HUDEP-2 (cell line): ENCODE measurements at regions not wholly inside any gene's neighbourhood (a gene's known extent, or its start where the extent isn't known, plus 50 kb on each side); places are given as distances from the start of the nearest gene placed in this dataset.
"Not testable (repeated sequence)": the region's sequence is repeated elsewhere in the genome, so short reads cannot be mapped to it uniquely, and the experiment has no call there.

ENCODE experiments used
- DNase-seq, 76 experiments: peaks; one replicate each; lab custom pipeline; 2025; ENCODE audit not compliant: unreplicated experiment in 76 of 76; lab: John Stamatoyannopoulos, UW

DNA sequence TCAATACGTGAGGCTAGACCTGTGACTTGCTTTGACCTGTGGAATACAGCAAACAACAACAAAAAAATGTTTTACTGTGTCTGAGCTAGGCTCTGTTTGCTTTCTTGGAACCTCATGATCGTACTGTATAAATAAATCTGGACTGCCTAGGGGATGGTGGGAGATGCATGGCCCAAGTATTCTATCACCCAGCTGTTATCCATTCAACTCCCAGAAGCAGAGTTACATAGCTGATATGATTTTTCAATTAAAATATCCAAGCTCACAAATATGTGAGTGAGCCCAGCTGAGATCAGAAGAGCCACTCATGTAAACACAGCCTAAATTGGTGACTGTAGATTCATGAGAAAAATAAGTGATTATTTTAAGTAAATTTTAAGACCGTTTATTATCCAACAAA is 154.1 kb upstream of the THUMPD2 start:
- DNase-seq = no peak

DNA sequence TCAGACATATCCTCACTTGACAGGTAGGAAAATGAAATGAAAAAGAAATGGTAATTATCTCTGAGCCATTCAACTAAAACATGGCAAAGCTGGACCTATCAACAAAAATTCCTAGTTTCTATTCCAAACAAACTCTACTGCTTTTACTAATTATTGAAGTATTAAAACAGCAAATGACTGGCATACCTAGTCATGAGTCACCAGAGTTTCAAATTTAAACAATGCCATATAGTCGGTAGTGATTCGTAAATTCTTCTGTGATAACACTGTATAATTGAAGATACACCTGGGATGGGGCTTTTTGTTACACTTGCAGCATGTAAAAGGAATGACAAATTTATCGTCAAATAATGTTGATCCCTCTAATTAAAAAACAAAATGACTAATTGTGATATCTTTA is 153.1 kb upstream of the THUMPD2 start:
- DNase-seq = no peak

DNA sequence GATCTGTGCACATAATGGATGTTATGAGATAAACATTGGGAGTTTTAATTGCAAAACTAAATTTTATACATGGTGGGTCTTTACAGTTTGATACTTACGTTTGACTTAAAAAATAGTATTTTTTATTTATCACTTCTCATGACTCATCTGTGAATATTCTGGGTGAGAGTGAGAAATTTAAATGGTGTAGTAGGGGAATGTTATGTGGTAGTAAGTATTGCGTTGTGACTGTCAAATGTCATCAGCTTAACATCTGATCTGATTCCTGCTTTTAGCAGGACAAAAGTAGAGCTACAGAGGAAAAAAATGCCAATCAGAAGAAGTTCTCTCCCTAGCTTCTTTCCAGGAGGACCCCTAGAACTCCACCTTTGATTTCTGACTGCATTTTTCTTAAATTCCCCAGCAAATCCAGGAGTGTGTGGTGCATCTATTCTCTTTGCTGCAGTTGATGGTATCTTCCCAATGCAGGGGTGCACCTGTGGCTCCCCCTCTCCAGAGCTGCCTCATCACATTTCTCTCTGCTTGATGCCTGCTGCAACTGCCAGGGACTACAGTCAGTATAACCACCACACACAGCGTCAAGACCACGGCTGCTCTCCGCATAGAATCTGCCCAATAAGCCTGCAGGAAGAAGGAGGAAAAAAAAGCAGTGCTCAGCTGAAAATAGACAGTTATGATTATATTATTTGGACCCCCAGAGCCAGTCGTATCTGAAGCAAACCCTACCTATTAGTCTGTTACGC is 151.3 kb upstream of the THUMPD2 start:
- no peak for DNase-seq

DNA sequence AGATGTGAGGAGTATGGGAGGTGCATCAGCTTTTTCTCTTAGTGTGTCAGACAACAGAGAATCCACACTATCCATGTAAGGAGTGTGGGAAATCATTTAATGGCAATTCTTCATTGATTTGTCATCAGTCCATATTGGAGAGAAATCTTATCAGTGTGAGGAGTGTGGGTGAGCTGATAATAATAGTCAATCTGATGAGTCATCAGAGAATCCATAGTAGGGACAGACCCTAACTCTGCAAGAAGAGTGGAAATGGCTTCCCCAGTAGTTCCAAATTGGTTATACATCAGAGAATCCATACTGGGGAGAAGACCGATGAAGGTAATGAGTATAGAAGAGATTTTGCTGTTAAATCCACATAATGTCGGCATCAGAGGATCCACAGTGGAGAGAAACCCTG is 150.5 kb upstream of the THUMPD2 start:
- DNase-seq = no peak

DNA sequence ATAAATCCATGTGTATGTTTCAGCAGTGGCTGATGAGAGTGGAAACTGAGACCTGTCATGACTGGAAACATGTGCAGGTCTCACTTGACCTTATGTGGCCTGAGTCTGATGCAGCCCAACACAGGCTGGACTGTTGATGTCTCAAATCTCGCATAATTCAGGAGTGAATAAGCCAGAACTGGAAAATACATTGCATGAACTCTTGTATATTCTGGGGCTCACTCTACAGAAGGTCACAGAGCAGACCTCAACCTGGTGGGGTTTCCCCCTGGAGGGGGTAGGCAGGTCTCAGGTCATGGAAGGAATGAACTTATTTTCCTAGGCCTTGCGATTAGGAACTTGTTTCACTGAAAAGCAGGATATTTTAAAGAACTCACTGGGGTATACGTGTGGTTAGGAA is 146.3 kb upstream of the THUMPD2 start:
- no peak for DNase-seq

DNA sequence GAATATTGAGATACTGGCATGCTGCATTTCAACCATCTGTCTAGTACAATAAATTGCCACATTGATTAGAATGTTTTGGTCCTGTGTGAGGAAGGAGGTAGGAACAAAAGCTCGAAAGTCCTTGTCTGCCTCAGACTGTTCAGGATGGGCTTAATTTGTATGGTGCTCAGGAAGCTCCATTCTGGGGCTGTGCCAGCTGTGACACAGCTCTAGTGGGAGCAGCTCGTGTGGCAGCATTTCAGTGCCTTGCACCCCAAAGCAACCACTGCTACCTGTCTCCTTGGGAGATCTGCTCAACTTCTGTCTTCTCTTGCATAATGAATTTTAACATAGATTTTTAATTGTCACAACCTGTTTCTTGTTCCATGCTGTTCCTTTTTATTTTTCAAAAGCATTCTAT is 144.4 kb upstream of the THUMPD2 start:
- DNase-seq = no peak

DNA sequence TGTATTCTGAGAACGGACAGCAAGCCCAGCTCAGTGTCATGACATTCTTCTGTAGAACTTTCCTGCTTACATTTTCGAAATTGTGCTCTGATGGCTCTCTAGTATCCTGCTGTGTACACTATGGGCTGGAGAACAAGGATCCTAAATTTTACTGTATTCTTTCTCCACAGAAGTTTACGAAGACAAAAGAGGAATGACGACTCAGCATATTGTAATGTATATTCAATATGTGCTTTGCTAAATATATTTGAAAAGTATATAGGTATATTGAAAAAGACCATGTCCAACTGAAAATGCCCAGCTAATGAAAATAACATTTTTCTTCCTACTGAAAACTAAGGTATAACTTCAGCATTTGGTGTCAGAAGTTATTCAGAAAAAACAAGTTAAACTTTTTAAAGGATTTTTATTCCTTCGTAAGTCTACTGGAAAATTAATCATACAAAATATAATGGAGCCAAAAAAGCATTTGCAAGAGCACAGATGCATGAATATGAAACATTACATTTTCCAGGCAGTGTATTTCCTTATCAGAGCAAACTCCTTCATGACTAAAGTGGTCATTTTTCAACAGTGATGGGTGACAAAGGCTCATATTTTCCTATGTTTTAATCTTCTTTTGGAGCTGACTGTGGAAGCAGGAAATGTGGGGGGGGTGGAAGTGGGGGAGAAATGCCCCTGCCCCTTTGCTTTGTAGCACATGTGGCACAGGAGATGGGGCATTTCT is 143.8 kb upstream of the THUMPD2 start:
- no peak for DNase-seq

DNA sequence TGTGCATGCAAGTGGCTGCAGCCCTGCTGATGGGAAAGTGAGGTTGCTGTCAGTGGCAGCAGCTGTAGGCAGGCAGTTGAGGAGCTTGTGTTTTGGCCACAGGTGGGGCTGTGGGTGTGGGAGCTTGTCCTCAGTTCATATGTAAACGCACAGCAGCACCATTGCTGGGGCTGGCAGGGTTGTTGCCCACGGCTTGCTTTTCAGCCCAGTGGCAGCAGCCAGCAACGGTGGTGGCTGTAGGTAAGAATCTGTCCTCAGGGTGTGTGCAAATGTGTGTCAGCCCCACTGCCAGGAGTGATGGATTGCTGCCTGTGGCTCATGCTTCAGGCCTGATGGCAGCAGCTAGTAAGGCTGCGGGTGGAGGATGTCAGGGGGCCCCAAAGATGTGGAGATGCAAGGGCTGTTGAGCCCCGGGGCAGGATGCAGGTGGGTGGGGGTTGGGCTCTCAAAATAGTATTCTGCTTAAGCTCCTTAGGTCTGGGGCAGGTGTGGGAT is 141.3 kb upstream of the THUMPD2 start:
- no peak for DNase-seq

DNA sequence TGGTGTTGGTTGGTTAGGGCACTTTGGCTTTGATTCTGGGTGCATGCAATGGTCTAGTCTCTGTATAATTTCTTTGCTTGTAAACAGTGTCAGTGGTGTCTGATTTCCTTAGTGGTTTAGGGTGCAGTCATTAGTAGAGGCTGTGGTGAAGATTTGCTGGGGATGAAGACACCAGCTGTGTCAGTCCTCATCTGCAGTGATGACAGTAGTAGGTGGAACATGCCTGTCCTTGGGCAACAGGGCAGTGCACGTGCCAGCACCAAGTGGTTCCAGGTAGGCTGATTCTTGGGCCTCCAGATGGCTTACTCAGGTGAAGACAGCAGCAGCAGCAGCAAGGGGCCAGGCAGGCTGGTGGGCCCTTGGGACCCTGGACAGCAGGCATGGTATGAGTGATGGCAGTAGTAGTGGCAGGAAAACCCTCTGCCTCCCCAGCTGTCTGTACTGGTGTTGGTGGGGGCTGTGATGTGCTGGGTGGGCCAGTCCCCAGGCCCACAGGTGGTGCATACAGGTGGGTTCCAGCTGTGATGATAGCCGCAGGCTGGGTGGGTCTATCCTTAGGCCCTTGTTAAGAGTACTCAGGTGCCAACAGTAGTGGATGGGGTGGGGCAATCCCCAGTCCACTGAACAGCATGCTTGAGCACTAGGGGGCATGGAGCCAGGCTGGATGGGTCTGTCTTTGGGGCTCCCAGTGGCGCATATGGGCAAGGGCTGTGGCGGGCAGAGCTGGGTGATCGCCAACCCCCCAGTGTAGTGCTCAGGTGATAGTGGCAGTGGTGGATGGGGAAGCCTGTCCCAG is 140.7 kb upstream of the THUMPD2 start:
- DNase-seq = no peak

DNA sequence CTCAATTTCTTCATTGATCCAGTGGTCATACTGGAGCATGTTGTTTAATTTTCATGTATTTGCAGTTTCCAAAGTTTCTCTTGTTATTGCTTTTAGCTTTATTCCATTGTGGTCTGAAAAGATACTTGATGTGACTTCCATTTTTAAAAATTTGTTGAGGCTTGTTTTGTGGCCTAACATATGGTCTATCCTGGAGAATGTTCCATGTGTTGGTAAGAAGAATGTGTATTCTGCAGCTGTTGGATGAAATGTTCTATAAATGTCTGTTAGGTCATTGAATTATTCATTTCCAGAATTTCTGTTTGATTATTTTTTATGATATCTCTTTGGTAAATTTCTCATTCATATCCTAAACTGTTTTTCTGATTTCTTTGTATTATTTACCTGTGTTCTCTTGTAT is 139.8 kb upstream of the THUMPD2 start:
- no peak for DNase-seq

DNA sequence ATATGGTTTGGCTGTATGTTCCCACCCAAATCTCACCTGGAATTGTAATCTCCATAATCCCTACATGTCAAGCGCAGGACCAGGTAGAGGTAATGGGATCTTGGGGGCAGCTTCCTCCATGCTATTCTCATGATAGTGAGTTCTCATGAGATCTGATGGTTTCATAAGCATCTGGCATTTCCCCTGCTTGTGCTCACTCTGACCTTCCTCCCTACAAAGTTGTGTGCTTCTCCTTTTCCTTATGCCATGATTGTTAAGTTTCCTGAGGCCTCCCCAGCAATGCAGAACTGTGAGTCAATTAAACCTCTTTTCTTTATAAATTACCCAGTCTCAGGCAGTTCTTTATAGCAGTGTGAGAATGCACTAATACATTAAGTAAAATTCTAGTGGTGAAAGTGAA is 138.3 kb upstream of the THUMPD2 start:
- DNase-seq = not testable (repeated sequence)

DNA sequence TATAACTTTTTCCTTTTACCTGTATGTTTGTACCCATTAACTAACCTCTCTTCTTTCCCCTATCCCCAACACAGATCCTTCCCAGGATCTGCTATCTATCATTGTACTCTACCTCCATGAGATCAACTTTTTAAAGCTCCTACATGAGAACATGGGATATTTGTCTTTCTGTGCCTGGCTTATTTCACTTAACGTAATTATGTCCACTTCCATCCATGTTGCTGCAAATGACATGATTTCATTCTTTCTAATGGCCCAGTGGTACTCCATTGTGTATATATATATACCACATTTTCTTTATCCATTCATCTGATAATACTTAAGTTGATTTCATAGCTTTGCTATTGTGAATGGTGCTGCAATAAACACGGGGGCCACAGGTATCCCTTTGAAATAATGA is 135.9 kb upstream of the THUMPD2 start:
- no peak for DNase-seq

DNA sequence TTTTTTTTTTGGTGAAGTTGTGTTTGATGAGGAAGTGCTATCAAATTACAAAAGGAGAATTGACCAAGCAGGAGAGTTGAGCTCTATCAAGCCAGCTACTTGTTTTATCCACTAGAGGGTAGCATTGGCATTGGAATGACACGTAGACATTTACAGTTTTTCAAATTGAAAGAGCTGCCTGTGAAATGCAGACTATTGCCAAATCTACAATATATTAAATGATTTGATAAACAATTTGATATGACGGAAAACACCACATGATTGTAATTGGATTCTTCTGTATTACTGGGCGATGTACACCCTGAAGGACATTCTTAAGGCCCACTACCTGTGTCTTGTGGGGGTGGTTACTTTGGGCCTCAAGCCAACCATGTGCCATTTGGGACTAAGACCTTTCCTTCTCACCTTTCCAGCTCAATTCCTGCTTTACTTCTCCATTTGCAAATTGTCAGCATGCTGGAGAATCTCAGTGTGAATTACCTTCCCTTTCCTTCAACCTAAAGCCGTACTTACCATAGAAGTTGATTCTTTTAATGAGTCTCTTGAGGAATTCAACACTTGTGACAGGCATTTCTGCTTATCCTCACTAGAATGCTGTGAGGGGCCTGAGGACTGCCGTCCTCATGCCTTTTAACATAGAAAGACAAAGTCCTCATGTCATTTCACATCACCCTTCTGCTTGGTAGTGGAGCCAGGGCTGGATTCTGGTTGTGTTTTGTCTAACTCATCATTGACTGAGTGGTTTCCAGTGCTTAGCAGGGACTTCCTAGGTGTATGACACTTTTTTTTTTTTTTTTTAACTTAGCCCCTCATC is 134.8 kb upstream of the THUMPD2 start:
- peak in 23 of 76 experiments; percentile 1 to 45 (median 11) for DNase-seq

DNA sequence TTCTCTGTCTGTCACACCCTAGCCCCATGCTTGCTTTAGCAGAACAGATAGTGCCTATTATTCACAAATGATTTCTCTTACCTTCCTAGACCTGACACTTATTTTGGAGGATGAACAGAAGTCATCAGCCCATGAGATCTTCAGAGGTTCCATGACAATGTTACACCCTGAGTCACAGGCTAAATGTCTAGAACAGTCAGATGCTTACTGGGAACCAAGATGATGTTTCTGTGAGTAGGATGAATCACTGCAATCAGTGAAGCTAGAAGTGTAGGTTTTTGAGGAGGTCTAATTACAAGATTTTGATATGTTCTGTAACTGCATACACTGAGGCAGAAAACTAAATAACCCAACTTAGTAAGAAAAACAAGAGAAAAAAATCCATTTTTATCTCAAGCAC is 123.0 kb upstream of the THUMPD2 start:
- DNase-seq = no peak

DNA sequence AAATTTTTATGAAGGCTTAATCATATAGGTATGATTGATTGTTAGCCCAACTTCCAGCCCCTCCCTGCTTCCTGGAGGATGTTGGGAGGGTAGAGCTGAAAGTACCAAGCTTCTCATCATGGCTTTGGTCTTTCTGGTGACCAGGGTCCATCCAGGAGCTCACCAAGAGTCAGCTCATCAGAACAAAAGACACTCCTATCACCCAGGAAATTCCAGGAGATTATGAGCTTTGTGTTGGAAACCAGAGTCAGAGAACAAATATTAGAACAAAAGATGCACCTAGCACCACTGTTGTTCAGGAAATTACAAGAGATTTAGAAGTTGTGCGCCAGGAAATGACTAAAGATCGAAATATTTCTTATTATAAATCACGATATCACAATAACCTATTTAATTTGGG is 119.9 kb upstream of the THUMPD2 start:
- DNase-seq = no peak

DNA sequence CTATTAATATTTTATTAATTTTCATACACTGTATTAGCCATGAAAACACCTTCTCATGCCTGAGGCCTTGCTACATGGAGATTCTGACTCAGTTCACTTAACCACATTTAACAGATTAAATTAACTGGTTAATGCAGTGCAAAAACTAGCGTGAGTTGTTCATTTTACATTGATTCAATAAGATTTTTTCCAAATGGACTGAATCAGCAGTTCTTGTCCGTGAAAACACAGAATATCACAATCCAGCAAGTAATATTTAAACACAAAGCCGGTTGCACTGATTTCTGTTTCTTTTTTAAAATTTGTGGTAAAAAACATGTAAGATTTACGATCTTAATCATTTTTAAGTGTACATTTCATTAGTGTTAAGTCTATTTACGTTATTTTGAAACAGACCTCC is 118.2 kb upstream of the THUMPD2 start:
- DNase-seq = no peak

DNA sequence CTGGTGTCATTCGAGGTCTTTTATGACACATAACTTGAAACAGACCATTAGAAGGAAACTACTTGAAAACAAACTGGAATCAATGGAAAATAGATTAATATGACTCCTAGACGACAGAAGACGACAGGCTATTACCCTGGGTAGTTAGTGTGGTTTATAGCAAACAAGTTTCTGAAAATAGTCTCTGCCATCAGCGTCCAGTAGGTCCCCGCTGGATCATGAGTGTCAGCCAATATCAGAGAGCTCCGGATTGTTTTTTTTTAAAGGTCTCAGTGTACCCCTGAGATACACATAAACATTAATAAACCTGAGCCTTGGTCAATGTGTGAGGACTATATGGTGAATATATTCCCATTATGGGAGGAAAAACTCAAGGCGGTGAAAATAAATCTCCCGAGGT is 115.0 kb upstream of the THUMPD2 start:
- DNase-seq = no peak

DNA sequence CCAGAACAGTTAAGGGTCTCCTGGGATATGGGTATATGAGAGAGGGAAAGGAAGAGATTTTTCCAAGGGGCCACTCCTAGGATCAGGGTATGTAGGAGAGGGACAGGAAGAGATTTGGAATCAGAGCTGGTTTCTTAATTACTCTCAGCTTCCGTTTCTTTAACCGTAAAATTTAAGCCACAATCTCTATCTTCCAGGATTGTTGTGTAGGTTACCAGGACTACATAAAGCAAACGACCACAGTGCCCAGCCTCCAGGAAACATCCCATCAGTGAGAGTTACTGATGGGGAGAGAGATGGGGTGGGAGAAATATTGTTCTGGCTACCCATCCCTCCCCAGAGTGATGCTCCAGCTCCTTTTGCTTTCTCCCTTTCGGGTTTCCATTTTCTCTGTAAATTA is 114.6 kb upstream of the THUMPD2 start:
- DNase-seq = no peak

DNA sequence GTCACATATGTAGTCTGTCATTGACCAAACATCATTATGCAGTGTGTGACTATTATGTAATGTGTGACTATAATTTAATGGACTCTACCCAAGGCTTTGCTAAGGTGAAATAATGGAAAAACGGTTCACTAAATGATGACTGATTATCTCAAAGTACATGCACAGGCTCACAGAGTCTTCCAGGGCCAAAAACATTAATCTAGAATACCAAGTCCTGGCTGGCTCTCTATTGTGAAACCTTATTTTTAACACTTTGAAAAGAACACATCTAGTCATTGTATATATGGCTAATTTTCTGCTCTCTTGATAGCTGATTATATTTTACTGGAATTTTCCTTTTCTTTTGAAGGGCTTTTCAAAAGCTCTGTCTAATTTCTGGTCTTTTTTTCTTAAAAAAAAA is 102.9 kb upstream of the THUMPD2 start:
- no peak for DNase-seq

DNA sequence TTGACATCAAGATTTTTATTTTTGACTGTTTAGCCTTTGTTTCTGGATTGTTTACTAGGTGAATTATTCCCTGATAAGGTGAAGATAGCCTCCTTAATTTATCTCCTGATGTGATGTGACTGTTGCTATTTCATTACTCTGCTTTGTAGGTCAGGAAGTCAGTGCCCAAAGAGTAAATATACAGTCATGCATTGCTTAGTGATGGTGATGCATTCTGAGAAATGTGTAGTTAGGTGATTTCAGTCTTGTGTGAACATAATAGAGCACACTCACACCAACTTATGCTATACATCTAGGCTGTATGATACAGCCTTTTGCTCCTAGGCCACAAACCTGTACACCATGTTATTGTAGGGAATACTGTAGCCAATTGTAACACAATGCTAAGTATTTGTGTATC is 102.4 kb upstream of the THUMPD2 start:
- no peak for DNase-seq

DNA sequence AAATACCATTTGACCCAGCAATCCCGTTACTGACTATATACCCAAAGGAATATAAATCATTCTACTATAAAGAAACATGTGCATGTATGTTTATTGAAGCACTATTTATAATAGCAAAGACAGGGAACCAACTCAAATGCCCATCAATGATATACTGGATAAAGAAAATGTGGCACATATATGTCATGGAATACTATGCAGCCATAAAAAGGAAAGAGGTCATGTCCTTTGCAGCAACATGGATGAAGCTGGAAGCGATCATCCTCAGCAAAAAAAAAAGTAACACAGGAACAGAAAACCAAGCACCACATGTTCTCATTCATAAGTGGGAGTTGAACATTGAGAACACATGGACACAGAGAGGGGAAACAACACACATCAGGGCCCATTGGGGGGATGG is 99.9 kb upstream of the THUMPD2 start:
- DNase-seq = not testable (repeated sequence)
